ENCODE measurements at regions not wholly inside any gene's neighbourhood (a gene's known extent, or its start where the extent isn't known, plus 50 kb on each side); places are given as distances from the start of the nearest gene placed in this dataset.

DNA sequence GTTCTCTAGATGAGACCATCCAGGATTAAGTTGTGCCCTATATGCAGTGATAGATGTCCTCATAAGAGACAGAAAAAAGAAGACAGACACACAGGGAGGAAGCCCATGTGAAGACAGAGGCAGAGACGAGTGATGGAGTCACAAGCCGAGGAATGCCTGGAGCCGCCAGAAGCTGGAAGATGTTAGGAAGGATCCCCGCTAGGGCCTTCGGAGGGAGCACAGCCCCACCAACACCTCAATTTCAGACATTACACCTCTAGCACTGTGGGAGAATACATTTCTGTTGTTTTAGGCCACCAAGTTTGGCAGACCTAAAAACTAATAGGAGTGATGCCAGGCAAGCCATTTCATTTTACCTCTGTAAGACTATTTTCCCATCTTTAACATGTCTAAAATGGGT is 458.5 kb downstream of the MED13L start:
- Mint-ChIP-seq H3K4me1 (ENCODE audit: low read depth) (no peaks in the 10 kb centered on the region), H3K4me3 (no peak overlapping the region), H3K9me3 (peaks cover 0 to under 1% of the 10 kb centered on the region in 2 donors), H3K27me3 (ENCODE audit: low read depth) (peaks cover 6% of the 10 kb centered on the region), H3K36me3 (ENCODE audit: insufficient read depth in 2 of 2) (no peaks in the 10 kb centered on the region), H3K27ac (no peak overlapping the region)
- DNase-seq: no peak
- ATAC-seq (replicated peaks in 1 of 2): no peak

DNA sequence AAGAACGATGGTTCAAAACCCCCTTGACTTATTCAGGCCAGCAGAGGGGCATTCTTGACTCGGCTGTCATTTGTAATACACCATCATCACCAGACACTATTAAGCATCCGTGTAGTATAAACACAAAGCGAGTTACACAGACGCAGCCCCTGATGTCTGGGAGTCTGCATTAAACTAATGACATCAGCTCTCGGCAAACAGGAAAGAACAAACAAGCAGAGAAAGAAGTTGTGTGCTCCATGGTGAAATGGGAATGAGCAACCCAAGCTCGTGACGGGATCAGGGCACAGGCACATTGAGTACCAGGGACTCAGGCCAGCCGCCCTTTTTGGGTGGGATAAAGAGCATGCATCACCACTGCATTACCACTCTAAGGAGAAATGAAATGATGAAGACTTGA is 460.1 kb downstream of the MED13L start:
- H3K4me1 Mint-ChIP-seq (ENCODE audit: low read depth): no peaks in the 10 kb centered on the region
- H3K27me3 Mint-ChIP-seq (ENCODE audit: low read depth): peaks cover 6% of the 10 kb centered on the region
- H3K4me3 Mint-ChIP-seq: no peak overlapping the region
- H3K9me3 Mint-ChIP-seq: peaks cover 3 to 4% of the 10 kb centered on the region in 2 donors
- peaks cover 0 to 1% of the 10 kb centered on the region in 2 donors for H3K36me3 Mint-ChIP-seq (ENCODE audit: insufficient read depth in 2 of 2)
- DNase-seq (no peak), ATAC-seq (replicated peaks in 1 of 2) (no peak)
- no peak overlapping the region for H3K27ac Mint-ChIP-seq

DNA sequence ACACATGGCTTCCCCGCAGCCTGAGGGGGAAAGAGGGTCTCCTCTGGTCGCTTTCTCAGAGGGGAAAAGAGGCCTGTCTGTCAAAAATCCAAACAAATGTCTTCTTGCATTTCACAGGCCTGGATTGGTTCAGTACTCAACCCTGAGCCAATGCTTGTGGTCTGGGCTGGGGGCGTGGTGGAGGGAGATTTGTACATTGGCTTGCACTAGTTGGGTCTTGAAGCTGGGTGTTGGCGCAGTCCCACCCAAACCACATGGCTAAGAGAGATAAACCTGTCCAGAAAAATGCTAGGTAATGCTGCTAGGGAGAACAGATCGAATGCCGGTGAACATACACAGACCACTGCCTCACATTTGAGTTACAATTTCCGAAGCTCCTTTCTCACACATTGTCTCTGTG is 461.6 kb downstream of the MED13L start:
- no peaks in the 10 kb centered on the region for H3K4me1 Mint-ChIP-seq (ENCODE audit: low read depth)
- no peak overlapping the region for H3K4me3 Mint-ChIP-seq
- peaks cover under 1% of the 10 kb centered on the region for H3K27me3 Mint-ChIP-seq (ENCODE audit: low read depth)
- H3K36me3 Mint-ChIP-seq (ENCODE audit: insufficient read depth in 2 of 2): peaks cover 0 to 1% of the 10 kb centered on the region in 2 donors
- no peak for ATAC-seq (replicated peaks in 1 of 2)
- H3K9me3 Mint-ChIP-seq: peaks cover 6 to 8% of the 10 kb centered on the region in 2 donors
- DNase-seq: no peak
- no peak overlapping the region for H3K27ac Mint-ChIP-seq

DNA sequence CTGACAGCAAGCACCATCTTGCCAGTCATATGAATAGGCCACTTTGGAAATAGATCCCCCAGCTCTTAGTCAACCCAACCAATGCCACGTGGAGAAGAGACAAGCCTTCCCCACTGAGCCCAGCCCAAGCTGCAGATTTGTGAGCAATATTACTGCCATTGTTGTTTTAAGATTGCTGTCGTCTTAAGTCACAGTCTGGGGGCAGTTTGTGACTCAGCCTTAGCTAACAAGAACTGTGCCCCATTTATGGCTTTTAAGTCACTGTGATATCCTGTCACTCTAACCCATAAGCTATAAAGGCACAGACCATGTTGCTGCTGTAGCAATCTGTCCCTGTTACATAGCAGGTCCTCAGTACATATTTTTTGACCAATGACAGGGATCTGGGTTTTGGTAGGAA is 464.2 kb downstream of the MED13L start:
- no peaks in the 10 kb centered on the region for H3K4me1 Mint-ChIP-seq (ENCODE audit: low read depth)
- DNase-seq (no peak), ATAC-seq (replicated peaks in 1 of 2) (no peak)
- peaks cover 0 to 1% of the 10 kb centered on the region in 2 donors for H3K36me3 Mint-ChIP-seq (ENCODE audit: insufficient read depth in 2 of 2)
- peaks cover 8 to 10% of the 10 kb centered on the region in 2 donors for H3K9me3 Mint-ChIP-seq
- H3K4me3 Mint-ChIP-seq: no peak overlapping the region
- no peak overlapping the region for H3K27ac Mint-ChIP-seq
- H3K27me3 Mint-ChIP-seq (ENCODE audit: low read depth): peaks cover 8% of the 10 kb centered on the region

DNA sequence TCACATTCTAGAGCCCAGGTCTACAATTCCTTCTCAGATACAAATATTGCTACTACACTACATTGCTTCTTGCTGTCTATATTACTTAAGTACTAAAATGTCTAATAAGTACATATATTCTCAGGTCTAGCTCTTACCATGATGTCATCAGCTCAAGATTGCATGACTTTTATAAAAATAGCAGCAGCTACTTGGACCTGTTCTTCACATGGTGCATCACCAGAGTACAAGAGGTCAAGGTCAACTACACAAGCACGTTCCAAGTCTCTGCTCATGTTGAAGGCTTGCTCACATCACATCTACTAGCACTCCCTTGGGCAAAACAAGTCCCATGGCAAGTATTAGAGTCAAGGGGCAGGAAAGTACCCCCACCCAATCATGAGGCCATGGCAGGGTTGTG is 465.6 kb downstream of the MED13L start:
- H3K4me1 Mint-ChIP-seq (ENCODE audit: low read depth): no peaks in the 10 kb centered on the region
- H3K4me3 Mint-ChIP-seq: no peak overlapping the region
- DNase-seq: no peak
- H3K27ac Mint-ChIP-seq: no peak overlapping the region
- peaks cover 0 to 1% of the 10 kb centered on the region in 2 donors for H3K36me3 Mint-ChIP-seq (ENCODE audit: insufficient read depth in 2 of 2)
- peaks cover 8 to 10% of the 10 kb centered on the region in 2 donors for H3K9me3 Mint-ChIP-seq
- peaks cover 8% of the 10 kb centered on the region for H3K27me3 Mint-ChIP-seq (ENCODE audit: low read depth)
- no peak for ATAC-seq (replicated peaks in 1 of 2)

DNA sequence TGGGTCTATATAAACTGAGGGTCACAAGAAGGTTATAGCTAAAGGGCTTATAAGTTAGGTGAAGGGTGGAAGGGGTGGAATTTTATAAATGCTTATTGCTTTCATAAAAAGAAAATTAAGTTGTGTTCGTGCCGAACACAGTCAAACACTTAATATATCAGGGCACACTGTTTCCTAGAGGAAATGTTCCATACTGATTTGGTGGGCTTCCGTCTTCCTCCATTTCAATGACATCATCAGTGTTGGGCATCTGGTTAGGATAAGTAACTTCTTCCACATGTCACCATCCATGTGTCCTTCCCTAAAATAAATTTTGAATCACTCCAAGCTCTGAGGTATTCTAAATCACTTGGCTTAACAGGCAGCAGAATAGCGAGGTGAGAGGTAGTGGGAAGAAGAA is 466.4 kb downstream of the MED13L start:
- Mint-ChIP-seq H3K36me3 (ENCODE audit: insufficient read depth in 2 of 2) (peaks cover 0 to 1% of the 10 kb centered on the region in 2 donors), H3K27ac (no peak overlapping the region), H3K4me3 (no peak overlapping the region), H3K9me3 (peaks cover 8 to 10% of the 10 kb centered on the region in 2 donors), H3K4me1 (ENCODE audit: low read depth) (no peaks in the 10 kb centered on the region), H3K27me3 (ENCODE audit: low read depth) (peaks cover 8% of the 10 kb centered on the region)
- DNase-seq (no peak), ATAC-seq (replicated peaks in 1 of 2) (no peak)

DNA sequence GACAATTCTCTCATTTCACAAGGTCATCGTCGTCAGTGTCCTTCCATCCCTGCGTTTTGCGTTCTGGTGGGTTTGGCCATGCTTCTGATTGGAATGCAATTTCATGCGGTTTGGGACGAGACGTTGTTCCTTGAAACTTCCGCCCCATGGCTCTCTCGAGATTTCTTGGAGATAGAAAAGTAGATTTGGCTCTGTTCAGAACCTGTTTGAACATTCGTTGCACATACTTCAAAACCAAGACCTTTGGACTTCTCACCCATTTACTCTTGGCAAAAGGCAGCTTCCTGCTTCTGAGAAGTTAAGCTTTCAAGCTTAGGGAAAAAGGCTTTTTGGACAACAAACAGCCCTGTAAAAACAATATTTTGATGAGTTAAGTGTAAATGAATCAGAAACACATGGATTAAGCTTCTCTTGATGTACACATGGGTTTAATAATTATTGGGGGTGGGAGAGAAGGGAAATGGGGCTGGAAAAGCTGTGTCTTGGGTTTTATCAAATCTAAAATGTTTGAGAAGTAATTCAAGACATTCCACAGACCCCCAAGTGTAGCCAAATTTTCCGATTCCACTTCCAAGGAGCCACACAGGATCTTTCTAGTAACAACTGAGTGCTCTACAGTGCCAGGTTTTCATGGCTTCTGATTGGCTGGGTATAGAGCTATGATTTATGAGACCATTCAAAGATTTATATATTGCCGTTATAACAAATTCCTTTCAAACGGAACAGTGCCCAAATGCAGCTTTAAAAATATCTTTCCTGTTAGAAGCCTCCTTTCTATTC is 467.2 kb downstream of the MED13L start:
- peaks cover 8% of the 10 kb centered on the region for H3K27me3 Mint-ChIP-seq (ENCODE audit: low read depth)
- H3K27ac Mint-ChIP-seq: no peak overlapping the region
- DNase-seq (no peak), ATAC-seq (replicated peaks in 1 of 2) (no peak)
- H3K36me3 Mint-ChIP-seq (ENCODE audit: insufficient read depth in 2 of 2): peaks cover 0 to 1% of the 10 kb centered on the region in 2 donors
- H3K9me3 Mint-ChIP-seq: peaks cover 8 to 10% of the 10 kb centered on the region in 2 donors
- H3K4me1 Mint-ChIP-seq (ENCODE audit: low read depth): no peaks in the 10 kb centered on the region
- no peak overlapping the region for H3K4me3 Mint-ChIP-seq

DNA sequence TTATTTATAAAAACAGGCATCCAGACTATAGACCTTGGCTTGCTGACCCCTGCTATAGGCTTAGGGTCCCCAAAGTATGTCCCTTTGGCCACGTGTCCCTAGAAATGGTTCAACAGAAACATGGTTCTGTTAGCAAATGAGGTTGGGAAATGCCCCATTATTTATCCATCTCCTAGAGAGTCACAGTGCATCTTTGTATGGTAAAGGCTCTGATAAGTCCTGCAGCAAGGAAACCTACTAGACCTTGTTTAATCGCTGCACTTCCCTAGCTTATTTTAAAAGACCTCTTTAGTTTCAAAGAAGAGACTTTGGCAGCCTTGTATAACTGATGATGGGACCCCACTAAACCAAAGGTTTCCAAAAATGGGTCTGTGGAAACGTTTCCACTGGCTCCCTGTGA is 471.5 kb downstream of the MED13L start:
- Mint-ChIP-seq H3K4me1 (ENCODE audit: low read depth) (no peaks in the 10 kb centered on the region), H3K4me3 (no peak overlapping the region), H3K9me3 (peaks cover 0 to 4% of the 10 kb centered on the region in 2 donors), H3K27ac (no peak overlapping the region), H3K36me3 (ENCODE audit: insufficient read depth in 2 of 2) (no peaks in the 10 kb centered on the region), H3K27me3 (ENCODE audit: low read depth) (peaks cover 8% of the 10 kb centered on the region)
- ATAC-seq (replicated peaks in 1 of 2) (no peak), DNase-seq (no peak)

DNA sequence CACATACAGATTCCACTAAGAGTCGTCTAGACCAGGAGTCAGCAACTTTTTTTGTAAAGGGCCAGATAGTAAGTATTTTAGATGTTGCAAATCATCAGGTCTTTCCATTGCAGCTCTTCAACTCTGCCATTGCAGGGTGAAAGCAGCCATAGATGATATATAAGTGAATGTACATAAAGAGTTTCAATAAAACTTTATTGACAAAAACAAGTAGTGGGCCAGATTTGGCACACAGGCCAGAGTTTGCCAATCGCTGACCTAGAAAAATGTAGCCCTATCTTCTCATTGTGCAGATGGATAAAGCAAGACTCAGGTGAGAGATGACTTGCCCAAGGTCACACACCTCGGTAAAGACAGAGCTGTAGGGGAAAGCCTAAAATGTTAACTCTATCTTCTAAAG is 474.7 kb downstream of the MED13L start:
- Mint-ChIP-seq H3K4me1 (ENCODE audit: low read depth) (no peaks in the 10 kb centered on the region), H3K36me3 (ENCODE audit: insufficient read depth in 2 of 2) (peaks cover 0 to 2% of the 10 kb centered on the region in 2 donors), H3K27me3 (ENCODE audit: low read depth) (no peaks in the 10 kb centered on the region), H3K4me3 (no peak overlapping the region), H3K9me3 (no peaks in the 10 kb centered on the region), H3K27ac (no peak overlapping the region)
- no peak for ATAC-seq (replicated peaks in 1 of 2)
- no peak for DNase-seq

DNA sequence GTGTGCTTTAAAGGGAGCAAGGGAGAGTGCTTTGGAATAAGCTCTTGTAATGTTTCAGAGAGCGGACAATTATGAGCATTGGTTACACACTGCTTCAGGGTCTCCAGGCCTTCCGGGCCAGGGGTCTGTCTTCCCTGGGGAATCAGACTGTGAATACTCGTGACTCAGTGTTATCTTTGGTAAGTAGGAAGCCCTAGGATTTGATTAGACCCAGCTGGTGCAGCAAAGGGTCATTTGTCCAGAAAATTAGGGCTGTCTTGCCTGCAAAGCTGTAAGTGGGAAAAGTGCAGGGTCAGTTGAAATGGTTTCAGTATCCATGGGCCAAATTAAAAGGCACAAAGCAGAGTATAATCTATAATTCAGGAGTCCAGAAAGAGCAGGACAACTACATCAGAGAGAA is 475.6 kb downstream of the MED13L start:
- H3K27ac Mint-ChIP-seq: no peak overlapping the region
- no peaks in the 10 kb centered on the region for H3K9me3 Mint-ChIP-seq
- H3K4me3 Mint-ChIP-seq: no peak overlapping the region
- H3K4me1 Mint-ChIP-seq (ENCODE audit: low read depth): no peaks in the 10 kb centered on the region
- no peak for DNase-seq
- peaks cover 0 to 2% of the 10 kb centered on the region in 2 donors for H3K36me3 Mint-ChIP-seq (ENCODE audit: insufficient read depth in 2 of 2)
- no peaks in the 10 kb centered on the region for H3K27me3 Mint-ChIP-seq (ENCODE audit: low read depth)
- no peak for ATAC-seq (replicated peaks in 1 of 2)

DNA sequence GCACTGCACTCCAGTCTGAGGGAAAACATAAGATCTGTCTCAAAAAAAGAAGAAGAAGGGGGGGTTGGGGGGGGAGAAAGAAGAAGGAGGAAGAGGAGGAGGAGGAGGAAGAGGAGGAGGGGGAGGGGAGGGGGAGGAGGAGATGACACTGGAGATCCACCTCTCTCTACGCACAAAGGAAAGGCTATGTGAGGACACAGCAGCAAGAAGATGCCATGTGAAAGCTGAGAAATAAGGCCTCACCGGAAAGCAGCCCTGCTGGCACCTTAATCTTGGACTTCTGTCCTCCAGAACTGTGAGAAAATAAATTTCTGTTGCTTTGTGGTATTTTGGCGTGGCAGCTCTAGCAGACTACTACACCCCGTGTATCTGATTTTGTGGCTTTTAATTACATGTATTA is 477.9 kb downstream of the MED13L start:
- Mint-ChIP-seq H3K9me3 (peaks cover 0 to 3% of the 10 kb centered on the region in 2 donors), H3K27ac (no peak overlapping the region), H3K36me3 (ENCODE audit: insufficient read depth in 2 of 2) (peaks cover 0 to 2% of the 10 kb centered on the region in 2 donors), H3K4me1 (ENCODE audit: low read depth) (no peaks in the 10 kb centered on the region), H3K4me3 (no peak overlapping the region), H3K27me3 (ENCODE audit: low read depth) (peaks cover 7% of the 10 kb centered on the region)
- no peak for ATAC-seq (replicated peaks in 1 of 2)
- DNase-seq: no peak

DNA sequence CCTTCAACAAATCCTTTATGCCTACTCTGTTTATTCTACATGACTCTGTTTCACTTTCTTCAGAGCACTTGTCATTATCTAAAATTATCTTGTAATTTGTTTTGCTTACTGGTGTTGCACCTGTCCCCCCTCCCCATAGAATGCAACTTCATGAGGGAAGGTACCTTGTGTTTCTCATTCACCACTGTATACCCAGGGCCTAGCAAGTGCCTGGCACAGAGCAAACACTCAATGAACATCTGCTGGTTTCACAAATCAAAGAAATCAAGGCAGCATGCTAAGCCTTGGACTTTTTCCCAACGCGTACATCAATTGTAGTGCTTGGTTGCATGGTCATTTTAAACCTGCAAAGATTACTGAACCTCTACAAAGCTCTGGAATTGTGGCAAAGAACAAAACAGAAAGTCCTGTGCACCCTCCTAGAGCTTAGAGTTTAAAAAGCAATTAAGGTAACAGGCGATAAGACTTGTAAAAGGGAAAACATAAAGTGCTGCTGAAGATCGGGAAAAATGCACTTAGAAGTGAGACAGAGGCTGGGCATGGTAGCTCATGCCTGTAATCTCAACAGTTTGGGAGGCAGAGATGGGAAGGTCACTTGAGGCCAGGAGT is 479.1 kb downstream of the MED13L start:
- Mint-ChIP-seq H3K36me3 (ENCODE audit: insufficient read depth in 2 of 2) (peaks cover 0 to 2% of the 10 kb centered on the region in 2 donors), H3K9me3 (peaks cover 3% of the 10 kb centered on the region in 2 donors), H3K4me1 (ENCODE audit: low read depth) (no peaks in the 10 kb centered on the region), H3K27me3 (ENCODE audit: low read depth) (peaks cover 7% of the 10 kb centered on the region), H3K4me3 (no peak overlapping the region), H3K27ac (no peak overlapping the region)
- no peak for DNase-seq
- ATAC-seq (replicated peaks in 1 of 2): no peak

DNA sequence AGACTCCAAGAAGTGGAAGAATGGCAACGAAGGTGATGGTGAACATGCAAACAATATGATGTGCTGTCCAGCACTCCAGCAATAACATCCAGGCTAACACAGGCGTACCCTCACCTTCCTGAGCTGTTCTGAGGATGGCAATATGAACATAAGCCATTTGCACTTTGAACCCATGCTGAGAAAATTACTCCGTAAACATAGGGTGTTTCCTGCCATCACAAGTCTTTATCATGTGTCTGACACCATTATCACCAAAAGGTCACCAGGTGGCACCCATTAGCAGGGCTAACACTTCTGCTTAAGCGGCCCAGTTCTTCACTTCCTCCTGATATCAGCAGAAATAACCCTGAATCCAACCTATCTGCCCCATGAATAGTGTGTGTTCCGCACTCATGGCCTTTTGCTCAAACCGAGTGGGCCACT is 482.8 kb downstream of the MED13L start:
- DNase-seq: no peak
- H3K27ac Mint-ChIP-seq: no peak overlapping the region
- peaks cover 0 to 2% of the 10 kb centered on the region in 2 donors for H3K36me3 Mint-ChIP-seq (ENCODE audit: insufficient read depth in 2 of 2)
- H3K4me1 Mint-ChIP-seq (ENCODE audit: low read depth): no peaks in the 10 kb centered on the region
- H3K4me3 Mint-ChIP-seq: no peak overlapping the region
- no peak for ATAC-seq (replicated peaks in 1 of 2)
- H3K9me3 Mint-ChIP-seq: peaks cover 3% of the 10 kb centered on the region in 2 donors
- H3K27me3 Mint-ChIP-seq (ENCODE audit: low read depth): peaks cover 18% of the 10 kb centered on the region
